ENCODE measurements at regions not wholly inside any gene's neighbourhood (a gene's known extent, or its start where the extent isn't known, plus 50 kb on each side); places are given as distances from the start of the nearest gene placed in this dataset.
A peak's percentile ranks its signal among the peaks of the same experiment; 100 is the strongest.

GRCh38 chr16:22630242-22630641 is 119.6 kb downstream of the NPIPB5 start:
- no peak overlapping the region for H3K27ac ChIP-seq
- intact Hi-C loops (cut with DNase I), result no loop called here
- peak in 1 of 2 donors; percentile 54 for DNase-seq (ENCODE audit: low spot score in 2 of 2)
- no peaks in the 10 kb centered on the region for H3K4me1 ChIP-seq
- TF ChIP-seq CTCF (IDR thresholded peaks at IDR 0.05), result no peak
- no peaks in the 10 kb centered on the region for H3K27me3 ChIP-seq
- no peaks in the 10 kb centered on the region for H3K9me3 ChIP-seq
- H3K4me3 ChIP-seq, result no peak overlapping the region
- no peaks in the 10 kb centered on the region for H3K36me3 ChIP-seq

GRCh38 chr16:22631264-22631663 is 120.6 kb downstream of the NPIPB5 start:
- Histone ChIP-seq H3K4me1 (no peaks in the 10 kb centered on the region), H3K27ac (no peak overlapping the region), H3K4me3 (no peak overlapping the region), H3K27me3 (no peaks in the 10 kb centered on the region), H3K36me3 (no peaks in the 10 kb centered on the region), H3K9me3 (no peaks in the 10 kb centered on the region)
- intact Hi-C loops (cut with DNase I), result no loop called here
- no peak for TF ChIP-seq CTCF (IDR thresholded peaks at IDR 0.05)
- no peak for DNase-seq (ENCODE audit: low spot score in 2 of 2)

GRCh38 chr16:22632606-22633005 is 121.9 kb downstream of the NPIPB5 start:
- Histone ChIP-seq H3K4me3 (no peak overlapping the region), H3K4me1 (no peaks in the 10 kb centered on the region), H3K9me3 (no peaks in the 10 kb centered on the region), H3K27ac (no peak overlapping the region), H3K27me3 (no peaks in the 10 kb centered on the region), H3K36me3 (no peaks in the 10 kb centered on the region)
- DNase-seq (ENCODE audit: low spot score in 2 of 2), result no peak
- intact Hi-C loops (cut with DNase I), result no loop called here
- TF ChIP-seq CTCF (IDR thresholded peaks at IDR 0.05), result no peak

- no peaks in the 10 kb centered on the region for H3K36me3 ChIP-seq
- no peaks in the 10 kb centered on the region for H3K4me1 ChIP-seq
- no peak for DNase-seq (ENCODE audit: low spot score in 2 of 2)
- H3K27ac ChIP-seq, result no peak overlapping the region
- no peak for TF ChIP-seq CTCF (IDR thresholded peaks at IDR 0.05)
- no peaks in the 10 kb centered on the region for H3K27me3 ChIP-seq
- no peaks in the 10 kb centered on the region for H3K9me3 ChIP-seq
- no peak overlapping the region for H3K4me3 ChIP-seq
- intact Hi-C loops (cut with DNase I), result no loop called here
Measured at GRCh38 chr16:22633280-22633679, 122.6 kb downstream of the NPIPB5 start.

GRCh38 chr16:22633799-22634198 is 123.1 kb downstream of the NPIPB5 start:
- intact Hi-C loops (cut with DNase I), result no loop called here
- no peaks in the 10 kb centered on the region for H3K27me3 ChIP-seq
- H3K9me3 ChIP-seq, result no peaks in the 10 kb centered on the region
- no peaks in the 10 kb centered on the region for H3K4me1 ChIP-seq
- H3K4me3 ChIP-seq, result no peak overlapping the region
- H3K36me3 ChIP-seq, result no peaks in the 10 kb centered on the region
- no peak for DNase-seq (ENCODE audit: low spot score in 2 of 2)
- H3K27ac ChIP-seq, result no peak overlapping the region
- TF ChIP-seq CTCF (IDR thresholded peaks at IDR 0.05), result no peak

- DNase-seq (ENCODE audit: low spot score in 2 of 2), result no peak
- no peaks in the 10 kb centered on the region for H3K27me3 ChIP-seq
- H3K27ac ChIP-seq, result no peak overlapping the region
- no peak overlapping the region for H3K4me3 ChIP-seq
- H3K9me3 ChIP-seq, result no peaks in the 10 kb centered on the region
- intact Hi-C loops (cut with DNase I), result no loop called here
- H3K36me3 ChIP-seq, result no peaks in the 10 kb centered on the region
- no peak for TF ChIP-seq CTCF (IDR thresholded peaks at IDR 0.05)
- H3K4me1 ChIP-seq, result no peaks in the 10 kb centered on the region
Measured at GRCh38 chr16:22634954-22635353, 124.3 kb downstream of the NPIPB5 start.
